Central memory CD4-positive, alpha-beta T cell (primary cell): ENCODE measurements at regions not wholly inside any gene's neighbourhood (a gene's known extent, or its start where the extent isn't known, plus 50 kb on each side); places are given as distances from the start of the nearest gene placed in this dataset.

ENCODE experiments used
- DNase-seq: peaks from one replicate; pipeline ENCODE4 v3.0.0; 2022

GRCh38 chr3:111480091-111480490 is 61.9 kb upstream of the CD96 start:
- DNase-seq, result no peak

- no peak for DNase-seq
Measured at GRCh38 chr3:111481551-111481950, 60.4 kb upstream of the CD96 start.

GRCh38 chr3:111482574-111482973 is 59.4 kb upstream of the CD96 start:
- no peak for DNase-seq

- DNase-seq, result no peak
Measured at GRCh38 chr3:111485086-111485485, 56.9 kb upstream of the CD96 start.
